HepG2 (cell line): ENCODE measurements at regions not wholly inside any gene's neighbourhood (a gene's known extent, or its start where the extent isn't known, plus 50 kb on each side); places are given as distances from the start of the nearest gene placed in this dataset.

Source experiments
- ATAC-seq: fragments of 200-7000 bp; cut with Tn5 transposase; 3 replicates; pipeline ENCODE4 v1.9.1; 2020; ENCODE audit warnings: mild to moderate bottlenecking, moderate library complexity
- BruUV-seq: library from RNA; stranded (reverse); fragments of 400-500 nt; replicated peaks from 2 replicates; lab custom pipeline; 2021; lab: Mats Ljungman, UMichigan
- CTCF ChIA-PET: fragments of 300-600 bp; formaldehyde crosslinking; extraction: SDS; loops from one replicate; lab custom pipeline; 2021; ENCODE audit warnings: low total read pairs, inconsistent platforms, low intra/inter-chr PET ratio; lab: Yijun Ruan, JAX
- POLR2A ChIA-PET: fragments of 350-600 bp; sonication (Branson Sonifier 250); formaldehyde crosslinking; loops from one replicate; lab custom pipeline; 2020; ENCODE audit warnings: antibody characterized with exemption, inconsistent platforms; lab: Yijun Ruan, JAX
- DNase-seq: peaks from one replicate; pipeline ENCODE4 v3.0.0-alpha.2; 2015; ENCODE audit warnings: low spot score
- FAIRE-seq: peaks from 3 replicates; lab custom pipeline; 2011; peaks lifted over from hg19 to GRCh38; lab: Jason Lieb, UNC
- H2AFZ ChIP-seq: one replicate; pipeline ENCODE4 v1.6.1; 2011; ENCODE audit warnings: low read length, inconsistent platforms
- H3K27ac ChIP-seq: fragments of 300-600 bp; 3 replicates; pipeline ENCODE4 v1.8.0; 2011; ENCODE audit warnings: mixed run types, mild to moderate bottlenecking, mixed read lengths, low read length, inconsistent platforms; ENCODE audit not compliant: insufficient read depth; ENCODE audit errors: extremely low read length
- H3K27me3 ChIP-seq, 2 experiments: fragments of 200-600 bp in 1 of 2; 2 replicates in 1 of 2; 3 replicates in 1 of 2; pipeline versions ENCODE4 v1.6.0 to v1.8.0; 2011; ENCODE audit warnings: low read length in 2 of 2, mild to moderate bottlenecking in 2 of 2, moderate library complexity in 2 of 2, inconsistent platforms in 1 of 2; ENCODE audit not compliant: insufficient read depth in 2 of 2, control insufficient read depth in 1 of 2
- H3K36me3 ChIP-seq, 2 experiments: fragments of 200-600 bp in 1 of 2; replicated peaks in 1 of 2; 2 replicates in 1 of 2; 3 replicates in 1 of 2; pipeline versions ENCODE4 v1.5.1 to v1.8.0; 2011; ENCODE audit warnings: low read length in 2 of 2, inconsistent platforms in 1 of 2; ENCODE audit not compliant: insufficient read depth in 2 of 2, control insufficient read depth in 1 of 2
- H3K4me1 ChIP-seq: 2 replicates; pipeline ENCODE4 v1.5.1; 2012; ENCODE audit warnings: low read length, inconsistent platforms; ENCODE audit not compliant: insufficient read depth
- H3K4me2 ChIP-seq: 2 replicates; pipeline ENCODE4 v1.6.0; 2011; ENCODE audit warnings: low read depth, low read length, inconsistent platforms
- H3K4me3 ChIP-seq, 3 experiments: fragments of 200-600 bp in 1 of 3; sonication (generic), shearing (Covaris generic) in 1 of 3; replicated peaks in 1 of 3; 2 replicates each; pipeline ENCODE4 v1.5.1; 2011 to 2016; ENCODE audit warnings: low read length in 3 of 3, inconsistent platforms in 2 of 3, low read depth in 2 of 3, mild to moderate bottlenecking in 2 of 3, control low read depth in 1 of 3, mixed read lengths in 1 of 3; ENCODE audit not compliant: insufficient read depth in 1 of 3
- H3K79me2 ChIP-seq: one replicate; pipeline ENCODE4 v1.6.1; 2011; ENCODE audit warnings: low read length, inconsistent platforms; ENCODE audit not compliant: insufficient read depth
- H3K9ac ChIP-seq: 2 replicates; pipeline ENCODE4 v1.6.0; 2011; ENCODE audit warnings: mild to moderate bottlenecking, low read depth, low read length, inconsistent platforms; ENCODE audit not compliant: insufficient read depth
- H3K9me3 ChIP-seq: 2 replicates; pipeline ENCODE4 v1.5.1; 2012; ENCODE audit warnings: mild to moderate bottlenecking, low read length
- H4K20me1 ChIP-seq: 2 replicates; pipeline ENCODE4 v1.6.0; 2011; ENCODE audit warnings: inconsistent platforms, mild to moderate bottlenecking, low read length, moderate library complexity; ENCODE audit not compliant: insufficient read depth
- BORCS8-MEF2B ChIP-seq: sonication (generic); formaldehyde crosslinking; IDR thresholded peaks from 2 replicates; pipeline ENCODE4 v1.8.0; 2022; ENCODE audit warnings: mild to moderate bottlenecking, missing genetic modification reagents
- FOXM1 ChIP-seq: sonication (generic); formaldehyde crosslinking; IDR thresholded peaks from 2 replicates; pipeline ENCODE4 v1.5.0; 2020; ENCODE audit warnings: missing genetic modification reagents
- MED1 ChIP-seq: sonication (generic); formaldehyde crosslinking; IDR thresholded peaks from 2 replicates; pipeline ENCODE4 v1.4.0; 2020; ENCODE audit warnings: missing genetic modification reagents
- ONECUT2 ChIP-seq: sonication (generic); formaldehyde crosslinking; IDR thresholded peaks from 2 replicates; pipeline ENCODE4 v1.4.0; 2020; ENCODE audit warnings: missing genetic modification reagents
- THAP11 ChIP-seq: IDR thresholded peaks from 2 replicates; pipeline ENCODE4 v1.6.1; 2016; ENCODE audit warnings: missing biosample characterization, missing genetic modification reagents
- ZNF501 ChIP-seq: sonication (generic); formaldehyde crosslinking; IDR thresholded peaks from 2 replicates; pipeline ENCODE4 v1.5.1; 2020; ENCODE audit warnings: mild to moderate bottlenecking, moderate library complexity, missing genetic modification reagents
- ZNF841 ChIP-seq: sonication (generic); formaldehyde crosslinking; IDR thresholded peaks from 2 replicates; pipeline ENCODE4 v1.8.1; 2023; ENCODE audit warnings: missing genetic modification reagents, borderline replicate concordance
- WGBS: methylation state at CpG from one replicate; pipeline ENCODE4 v1.1.6; 2017; ENCODE audit warnings: low lambda C conversion rate; 5-methylcytosine and 5-hydroxymethylcytosine counted together
- in situ Hi-C: cut with HindIII; loops from 2 replicates; pipeline ENCODE4 v1.10.0; 2017; ENCODE audit warnings: low pct_unique_long_range_greater_than_20kb; ENCODE audit not compliant: extremely low pct_ligation_motif_present
- intact Hi-C: fragments of 100-400 bp; cut with micrococcal nuclease; formaldehyde crosslinking; loops from one replicate; pipeline ENCODE4 v1.10.0; 2022; ENCODE audit not compliant: unreplicated experiment
- TF ChIP-seq, protein P1 (sequence below): IDR thresholded peaks from 2 replicates; pipeline ENCODE4 v1.6.1; 2016; ENCODE audit warnings: missing compliant biosample characterization, missing genetic modification reagents, borderline replicate concordance
- TF ChIP-seq, protein P2 (sequence below), 2 experiments: sonication (generic) in 1 of 2; formaldehyde crosslinking in 1 of 2; IDR thresholded peaks; 2 replicates each; pipeline versions ENCODE4 v1.6.1 to v1.9.0; 2014 to 2022; ENCODE audit warnings: antibody characterized with exemption in 1 of 2, borderline replicate concordance in 1 of 2, inconsistent platforms in 1 of 2, low read depth in 1 of 2, missing genetic modification reagents in 1 of 2
- TF ChIP-seq, protein P3 (sequence below): sonication (generic); formaldehyde crosslinking; IDR thresholded peaks from 2 replicates; pipeline ENCODE4 v1.8.1; 2022; ENCODE audit warnings: low read depth, mild to moderate bottlenecking, missing genetic modification reagents

DNA sequence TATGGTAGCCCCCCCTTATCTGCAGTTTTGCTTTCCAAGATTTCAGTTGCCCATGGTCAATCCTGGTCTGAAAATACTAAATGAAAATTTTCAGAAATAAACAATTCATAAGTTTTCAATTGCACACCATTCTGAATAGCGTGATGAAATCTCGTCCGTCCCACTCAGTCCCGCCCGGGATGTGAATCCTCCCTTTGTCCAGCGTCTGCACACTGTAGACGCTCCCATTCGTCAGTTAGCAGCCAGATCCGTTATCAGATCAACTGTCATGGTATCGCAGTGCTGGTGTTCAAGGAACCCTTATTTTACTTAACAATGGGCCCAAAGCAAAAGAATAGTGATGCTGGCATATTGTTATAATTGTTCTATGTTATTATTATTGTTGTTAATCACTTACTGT lies 98.6 kb downstream of the TMEM215 start (continued):
- TF ChIP-seq MED1 (CRISPR knock-in tag): no peak

DNA sequence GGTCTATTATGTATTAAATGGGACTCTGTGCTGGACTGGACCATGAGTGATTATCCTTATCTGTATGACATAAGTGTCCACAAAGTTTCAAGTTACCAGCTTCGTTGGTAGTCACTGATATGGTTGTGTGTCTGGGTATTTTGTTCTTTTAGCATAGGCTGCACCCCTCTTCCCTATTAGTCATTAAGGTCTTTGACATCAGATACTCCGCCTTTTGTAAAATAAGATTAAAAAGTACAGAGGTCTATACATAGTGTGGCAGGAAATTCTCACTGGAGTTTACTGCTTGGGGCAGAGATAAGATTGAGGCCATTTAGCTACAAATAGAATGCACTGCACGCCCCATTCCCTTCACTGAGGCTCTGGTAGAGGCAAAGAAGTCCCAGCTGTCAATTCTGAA lies 99.4 kb downstream of the TMEM215 start:
- Histone ChIP-seq H3K9me3 (no peaks in the 10 kb centered on the region), H3K4me3 (no peak overlapping the region), H3K4me2 (no peak overlapping the region), H3K27me3 (0 out of 5 replicates have a peak, but pooled peaks cover 0 to 4% of the 10 kb centered on the region in 2 experiments), H2AFZ (no peak overlapping the region), H3K27ac (no peak overlapping the region), H4K20me1 (no peaks in the 10 kb centered on the region), H3K4me1 (no peaks in the 10 kb centered on the region), H3K36me3 (no peaks in the 10 kb centered on the region), H3K9ac (no peak overlapping the region), H3K79me2 (no peaks in the 10 kb centered on the region)
- FAIRE-seq: no peak
- intact Hi-C loops: no loop called here
- in situ Hi-C loops: no loop called here
- CTCF ChIA-PET: no interaction called here
- BruUV-seq: no TSS peak
- WGBS: 4% methylated on average over 3 of the region's 3 CpGs
- no peak for DNase-seq
- POLR2A ChIA-PET: no interaction called here
- ATAC-seq: no peak
- no peak for TF ChIP-seq ONECUT2 (CRISPR knock-in tag)
- TF ChIP-seq FOXM1 (CRISPR knock-in tag): no peak
- TF ChIP-seq, protein P1, sequence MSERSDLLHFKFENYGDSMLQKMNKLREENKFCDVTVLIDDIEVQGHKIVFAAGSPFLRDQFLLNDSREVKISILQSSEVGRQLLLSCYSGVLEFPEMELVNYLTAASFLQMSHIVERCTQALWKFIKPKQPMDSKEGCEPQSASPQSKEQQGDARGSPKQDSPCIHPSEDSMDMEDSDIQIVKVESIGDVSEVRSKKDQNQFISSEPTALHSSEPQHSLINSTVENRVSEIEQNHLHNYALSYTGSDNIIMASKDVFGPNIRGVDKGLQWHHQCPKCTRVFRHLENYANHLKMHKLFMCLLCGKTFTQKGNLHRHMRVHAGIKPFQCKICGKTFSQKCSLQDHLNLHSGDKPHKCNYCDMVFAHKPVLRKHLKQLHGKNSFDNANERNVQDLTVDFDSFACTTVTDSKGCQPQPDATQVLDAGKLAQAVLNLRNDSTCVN (CRISPR knock-in tag): no peak
- TF ChIP-seq, protein P2, sequence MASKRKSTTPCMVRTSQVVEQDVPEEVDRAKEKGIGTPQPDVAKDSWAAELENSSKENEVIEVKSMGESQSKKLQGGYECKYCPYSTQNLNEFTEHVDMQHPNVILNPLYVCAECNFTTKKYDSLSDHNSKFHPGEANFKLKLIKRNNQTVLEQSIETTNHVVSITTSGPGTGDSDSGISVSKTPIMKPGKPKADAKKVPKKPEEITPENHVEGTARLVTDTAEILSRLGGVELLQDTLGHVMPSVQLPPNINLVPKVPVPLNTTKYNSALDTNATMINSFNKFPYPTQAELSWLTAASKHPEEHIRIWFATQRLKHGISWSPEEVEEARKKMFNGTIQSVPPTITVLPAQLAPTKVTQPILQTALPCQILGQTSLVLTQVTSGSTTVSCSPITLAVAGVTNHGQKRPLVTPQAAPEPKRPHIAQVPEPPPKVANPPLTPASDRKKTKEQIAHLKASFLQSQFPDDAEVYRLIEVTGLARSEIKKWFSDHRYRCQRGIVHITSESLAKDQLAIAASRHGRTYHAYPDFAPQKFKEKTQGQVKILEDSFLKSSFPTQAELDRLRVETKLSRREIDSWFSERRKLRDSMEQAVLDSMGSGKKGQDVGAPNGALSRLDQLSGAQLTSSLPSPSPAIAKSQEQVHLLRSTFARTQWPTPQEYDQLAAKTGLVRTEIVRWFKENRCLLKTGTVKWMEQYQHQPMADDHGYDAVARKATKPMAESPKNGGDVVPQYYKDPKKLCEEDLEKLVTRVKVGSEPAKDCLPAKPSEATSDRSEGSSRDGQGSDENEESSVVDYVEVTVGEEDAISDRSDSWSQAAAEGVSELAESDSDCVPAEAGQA (IDR thresholded peaks at IDR 0.05; ENCODE audit: low read depth): no peak
- TF ChIP-seq, protein P2 (CRISPR knock-in tag; IDR thresholded peaks at IDR 0.05; ENCODE audit: borderline replicate concordance): no peak
- TF ChIP-seq, protein P3, sequence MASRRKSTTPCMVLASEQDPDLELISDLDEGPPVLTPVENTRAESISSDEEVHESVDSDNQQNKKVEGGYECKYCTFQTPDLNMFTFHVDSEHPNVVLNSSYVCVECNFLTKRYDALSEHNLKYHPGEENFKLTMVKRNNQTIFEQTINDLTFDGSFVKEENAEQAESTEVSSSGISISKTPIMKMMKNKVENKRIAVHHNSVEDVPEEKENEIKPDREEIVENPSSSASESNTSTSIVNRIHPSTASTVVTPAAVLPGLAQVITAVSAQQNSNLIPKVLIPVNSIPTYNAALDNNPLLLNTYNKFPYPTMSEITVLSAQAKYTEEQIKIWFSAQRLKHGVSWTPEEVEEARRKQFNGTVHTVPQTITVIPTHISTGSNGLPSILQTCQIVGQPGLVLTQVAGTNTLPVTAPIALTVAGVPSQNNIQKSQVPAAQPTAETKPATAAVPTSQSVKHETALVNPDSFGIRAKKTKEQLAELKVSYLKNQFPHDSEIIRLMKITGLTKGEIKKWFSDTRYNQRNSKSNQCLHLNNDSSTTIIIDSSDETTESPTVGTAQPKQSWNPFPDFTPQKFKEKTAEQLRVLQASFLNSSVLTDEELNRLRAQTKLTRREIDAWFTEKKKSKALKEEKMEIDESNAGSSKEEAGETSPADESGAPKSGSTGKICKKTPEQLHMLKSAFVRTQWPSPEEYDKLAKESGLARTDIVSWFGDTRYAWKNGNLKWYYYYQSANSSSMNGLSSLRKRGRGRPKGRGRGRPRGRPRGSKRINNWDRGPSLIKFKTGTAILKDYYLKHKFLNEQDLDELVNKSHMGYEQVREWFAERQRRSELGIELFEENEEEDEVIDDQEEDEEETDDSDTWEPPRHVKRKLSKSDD (CRISPR knock-in tag): no peak
- TF ChIP-seq ZNF501 (CRISPR knock-in tag): no peak
- TF ChIP-seq BORCS8-MEF2B (CRISPR knock-in tag): no peak
- no peak for TF ChIP-seq ZNF841 (CRISPR knock-in tag)
- TF ChIP-seq THAP11 (CRISPR knock-in tag): no peak
